Suppressor macrophage treated with lipopolysaccharide for 4 hours (primary cell): ENCODE measurements at regions not wholly inside any gene's neighbourhood (a gene's known extent, or its start where the extent isn't known, plus 50 kb on each side); places are given as distances from the start of the nearest gene placed in this dataset.

Experiments
- DNase-seq: peaks from one replicate; pipeline ENCODE4 v3.0.0-alpha.2; 2020

- DNase-seq: no peak
Observed at GRCh38 chr9:23606107-23606506, 219.9 kb downstream of the ELAVL2 start.

DNA sequence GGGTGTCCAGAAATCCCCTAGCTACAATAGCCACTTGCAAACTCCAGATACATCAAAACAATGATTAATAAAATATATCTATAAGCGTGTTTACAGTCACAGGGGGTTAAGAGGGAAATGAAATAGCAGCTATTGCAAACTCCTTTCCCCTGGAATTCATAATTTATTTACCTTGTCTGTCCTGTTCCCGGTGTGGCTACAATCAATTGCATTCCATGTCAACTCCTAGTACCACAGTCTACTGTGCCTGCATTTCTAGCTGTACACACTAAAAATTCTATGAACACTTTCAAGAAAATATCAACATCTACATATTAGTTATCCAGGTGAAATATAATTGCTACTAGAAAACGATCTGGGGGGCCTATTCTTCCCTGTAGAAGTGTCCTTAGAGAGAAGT is 217.6 kb downstream of the ELAVL2 start:
- DNase-seq: no peak

GRCh38 chr9:23611869-23612268 is 214.2 kb downstream of the ELAVL2 start:
- DNase-seq: no peak

DNA sequence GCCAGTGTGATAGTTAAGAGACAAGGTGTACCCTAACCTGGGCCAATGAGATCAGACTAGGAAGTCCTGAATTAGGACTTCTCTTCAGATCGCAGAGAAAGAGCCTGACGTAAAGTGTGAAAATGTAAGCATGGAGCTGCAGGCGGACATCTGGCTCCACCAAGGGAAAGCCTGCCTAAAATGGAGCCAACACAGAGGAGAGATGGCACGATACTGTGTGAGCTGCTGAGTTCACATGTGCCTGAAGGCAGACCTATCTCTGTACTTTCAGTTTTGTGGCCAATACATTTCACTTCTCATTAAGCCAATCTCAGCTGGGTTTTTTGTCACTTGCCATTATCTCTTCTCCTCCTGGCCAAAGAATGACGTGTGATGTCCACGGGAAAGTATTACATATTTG is 210.5 kb downstream of the ELAVL2 start:
- DNase-seq: no peak

DNA sequence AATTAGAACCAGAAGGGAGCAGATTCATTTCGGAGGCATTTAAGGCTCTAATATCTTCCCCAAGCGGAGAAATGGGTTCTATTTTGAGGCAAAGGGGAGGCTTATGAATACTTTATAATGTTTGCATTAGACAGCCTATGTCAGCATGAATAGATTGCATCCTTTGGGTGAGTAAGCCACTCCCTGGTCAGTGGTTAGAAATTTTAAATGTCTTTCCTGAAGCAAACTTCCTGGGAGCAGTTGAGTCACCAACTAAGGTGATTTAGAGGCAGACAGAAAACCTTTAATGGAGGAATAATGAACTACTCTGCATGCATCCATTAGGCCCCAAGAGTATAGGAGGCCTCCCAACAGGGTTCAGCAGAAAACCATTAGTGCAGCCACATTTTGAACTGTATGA is 204.9 kb downstream of the ELAVL2 start:
- DNase-seq: no peak

GRCh38 chr9:23621924-23622323 is 204.1 kb downstream of the ELAVL2 start:
- DNase-seq: no peak

DNA sequence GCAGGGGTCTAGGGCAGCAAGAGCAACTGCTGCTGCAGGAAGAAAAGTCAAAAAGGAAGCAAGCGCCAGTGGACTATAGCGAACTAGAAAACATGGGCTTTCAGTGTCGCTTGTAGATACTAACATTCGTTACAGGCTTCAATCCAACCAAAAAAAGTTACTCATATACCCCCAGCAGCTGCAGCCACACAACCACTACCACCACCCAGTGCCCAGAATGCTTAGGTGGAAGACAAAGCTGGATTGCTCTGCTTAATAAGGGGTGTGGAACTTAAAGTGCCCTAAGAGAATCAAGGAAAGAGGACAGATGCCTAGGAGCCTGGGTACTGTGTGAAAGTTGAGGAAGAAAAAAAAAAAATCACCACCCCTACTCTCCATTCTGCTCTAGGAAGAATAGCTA is 203.6 kb downstream of the ELAVL2 start:
- no peak for DNase-seq

- no peak for DNase-seq
Observed at GRCh38 chr9:23630488-23630887, 195.6 kb downstream of the ELAVL2 start.

- DNase-seq: no peak
Observed at GRCh38 chr9:23635276-23635675, 190.8 kb downstream of the ELAVL2 start.

DNA sequence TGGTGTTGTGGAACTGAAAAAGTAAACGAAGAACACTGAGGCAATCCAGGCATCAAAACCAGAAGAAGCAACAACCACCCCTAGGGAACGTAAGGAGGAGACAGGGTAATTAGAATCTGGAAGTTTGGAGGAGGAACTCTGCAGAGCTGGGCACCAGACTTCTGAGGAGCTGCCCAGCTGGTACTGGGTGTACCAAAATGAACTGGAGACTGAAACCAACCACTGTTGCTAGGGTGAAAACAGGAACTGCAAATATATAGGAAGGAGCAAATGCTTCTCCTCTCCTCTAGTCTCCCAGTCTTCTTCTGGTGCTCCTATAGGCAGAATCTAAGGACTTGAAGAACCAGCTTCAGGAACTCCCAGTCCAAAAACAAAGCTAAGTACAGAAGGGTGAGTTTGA is 189.8 kb downstream of the ELAVL2 start:
- no peak for DNase-seq

- no peak for DNase-seq
Observed at GRCh38 chr9:23638011-23638410, 188.0 kb downstream of the ELAVL2 start.

- DNase-seq: no peak
Observed at GRCh38 chr9:23638837-23639426, 187.1 kb downstream of the ELAVL2 start.
